Tibial artery (tissue), 4 donors: ENCODE measurements at regions not wholly inside any gene's neighbourhood (a gene's known extent, or its start where the extent isn't known, plus 50 kb on each side); places are given as distances from the start of the nearest gene placed in this dataset.

Experiments
- DNase-seq, 2 donors: peaks; one replicate each; pipeline ENCODE4 v3.0.0-alpha.2; 2019
- H3K27ac ChIP-seq, 2 donors: fragments of 200-600 bp; sonication (generic) in 1 of 2; 1 replicate in 1 of 2; 2 replicates in 1 of 2; pipeline ENCODE4 v1.5.1; 2018 to 2019; ENCODE audit warnings: mild to moderate bottlenecking in 1 of 2
- H3K27me3 ChIP-seq, 2 donors: fragments of 200-600 bp; sonication (generic) in 1 of 2; one replicate each; pipeline versions ENCODE4 v1.5.1 to v1.6.0; 2016 to 2019
- H3K36me3 ChIP-seq, 3 donors: fragments of 200-600 bp; sonication (generic) in 2 of 3; one replicate each; pipeline ENCODE4 v1.5.1; 2016 to 2019; ENCODE audit warnings: mild to moderate bottlenecking in 2 of 3
- H3K4me1 ChIP-seq, 4 donors: fragments of 200-600 bp; sonication (generic) in 2 of 4; 1 replicate in 3 of 4; 2 replicates in 1 of 4; pipeline ENCODE4 v1.5.1; 2016 to 2019
- H3K4me3 ChIP-seq, 2 donors: fragments of 200-600 bp; sonication (generic) in 1 of 2; 1 replicate in 1 of 2; 2 replicates in 1 of 2; pipeline ENCODE4 v1.5.1; 2018 to 2019; ENCODE audit warnings: mild to moderate bottlenecking in 2 of 2
- H3K9me3 ChIP-seq, 3 donors: fragments of 200-600 bp; sonication (generic) in 1 of 3; one replicate each; pipeline ENCODE4 v1.5.1; 2016 to 2019
- CTCF ChIP-seq, 2 experiments: fragments of 200-600 bp in 1 of 2; fragments of 450-650 bp in 1 of 2; IDR thresholded peaks; one replicate each; pipeline ENCODE4 v1.5.1; 2017 to 2019; ENCODE audit warnings: antibody characterized with exemption in 2 of 2, mild to moderate bottlenecking in 1 of 2, moderate library complexity in 1 of 2
- intact Hi-C: fragments of 100-400 bp; cut with DNase I; formaldehyde crosslinking; loops from one replicate; pipeline ENCODE4 v1.15.0; 2023; ENCODE audit warnings: low total_unique reads

DNA sequence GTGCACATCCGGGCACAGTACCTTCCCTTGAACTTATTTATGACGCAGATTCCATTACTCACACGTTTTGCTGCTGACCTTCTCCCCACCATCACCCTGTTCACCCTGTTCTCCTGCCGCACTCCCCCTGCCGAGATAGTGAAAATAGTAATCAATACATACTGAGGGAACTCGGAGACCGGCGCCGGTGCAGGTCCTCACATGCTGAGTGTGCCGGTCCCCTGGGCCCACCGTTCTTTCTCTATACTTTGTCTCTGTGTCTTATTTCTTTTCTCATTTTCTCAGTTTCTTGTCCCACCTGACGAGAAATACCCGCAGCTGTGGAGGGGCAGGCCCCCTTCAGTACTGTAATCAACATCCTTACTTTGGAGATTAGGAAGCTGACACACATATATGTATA, 1337.1 kb upstream of the PABPC4L start:
- Histone ChIP-seq H3K4me1 (no peaks in the 10 kb centered on the region), H3K4me3 (no peak overlapping the region), H3K9me3 (no peaks in the 10 kb centered on the region), H3K27ac (no peak overlapping the region), H3K27me3 (no peaks in the 10 kb centered on the region), H3K36me3 (no peaks in the 10 kb centered on the region)
- no peak for DNase-seq
- intact Hi-C loops = no loop called here
- TF ChIP-seq CTCF (IDR thresholded peaks at IDR 0.05) = no peak

GRCh38 chr4:135533053-135533452, 1331.5 kb upstream of the PABPC4L start:
- Histone ChIP-seq H3K27ac (no peak overlapping the region), H3K4me3 (no peak overlapping the region), H3K27me3 (no peaks in the 10 kb centered on the region), H3K36me3 (no peaks in the 10 kb centered on the region), H3K4me1 (no peaks in the 10 kb centered on the region), H3K9me3 (no peaks in the 10 kb centered on the region)
- intact Hi-C loops = no loop called here
- DNase-seq = no peak
- TF ChIP-seq CTCF (IDR thresholded peaks at IDR 0.05) = no peak

GRCh38 chr4:135532132-135532531, 1330.5 kb upstream of the PABPC4L start:
- intact Hi-C loops = no loop called here
- H3K9me3 ChIP-seq = no peaks in the 10 kb centered on the region
- H3K27me3 ChIP-seq = no peaks in the 10 kb centered on the region
- DNase-seq = no peak
- H3K27ac ChIP-seq = no peak overlapping the region
- H3K4me3 ChIP-seq = no peak overlapping the region
- no peaks in the 10 kb centered on the region for H3K36me3 ChIP-seq
- H3K4me1 ChIP-seq = no peaks in the 10 kb centered on the region
- TF ChIP-seq CTCF (IDR thresholded peaks at IDR 0.05) = no peak

GRCh38 chr4:135515295-135515694, 1313.7 kb upstream of the PABPC4L start:
- H3K4me3 ChIP-seq = no peak overlapping the region
- H3K36me3 ChIP-seq = no peaks in the 10 kb centered on the region
- no peaks in the 10 kb centered on the region for H3K27me3 ChIP-seq
- no peak for TF ChIP-seq CTCF (IDR thresholded peaks at IDR 0.05)
- intact Hi-C loops = no loop called here
- H3K27ac ChIP-seq = no peak overlapping the region
- H3K4me1 ChIP-seq = no peaks in the 10 kb centered on the region
- H3K9me3 ChIP-seq = no peaks in the 10 kb centered on the region
- DNase-seq = no peak

DNA sequence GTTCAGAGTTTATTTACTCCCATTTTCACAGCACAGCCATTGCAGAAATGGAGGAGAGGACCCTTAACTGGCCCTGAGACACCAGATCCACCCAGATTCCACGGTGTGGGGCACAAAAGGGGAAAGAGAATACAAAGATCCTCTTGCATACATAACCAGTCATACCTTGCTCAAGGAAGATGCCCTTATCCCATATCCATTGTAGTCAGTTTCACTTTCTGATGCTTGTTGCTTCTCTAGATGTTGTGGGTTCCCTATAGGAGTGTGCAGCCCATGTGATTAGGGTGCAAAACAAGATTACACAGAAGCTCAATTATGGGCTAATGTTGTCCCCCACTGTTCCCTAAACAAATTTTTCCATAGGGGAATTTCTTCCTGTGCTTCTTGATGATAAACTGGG, 1309.0 kb upstream of the PABPC4L start:
- no peak for DNase-seq
- TF ChIP-seq CTCF (IDR thresholded peaks at IDR 0.05) = no peak
- Histone ChIP-seq H3K27me3 (no peaks in the 10 kb centered on the region), H3K9me3 (no peaks in the 10 kb centered on the region), H3K4me3 (no peak overlapping the region), H3K27ac (no peak overlapping the region), H3K4me1 (no peaks in the 10 kb centered on the region), H3K36me3 (no peaks in the 10 kb centered on the region)
- intact Hi-C loops = no loop called here

DNA sequence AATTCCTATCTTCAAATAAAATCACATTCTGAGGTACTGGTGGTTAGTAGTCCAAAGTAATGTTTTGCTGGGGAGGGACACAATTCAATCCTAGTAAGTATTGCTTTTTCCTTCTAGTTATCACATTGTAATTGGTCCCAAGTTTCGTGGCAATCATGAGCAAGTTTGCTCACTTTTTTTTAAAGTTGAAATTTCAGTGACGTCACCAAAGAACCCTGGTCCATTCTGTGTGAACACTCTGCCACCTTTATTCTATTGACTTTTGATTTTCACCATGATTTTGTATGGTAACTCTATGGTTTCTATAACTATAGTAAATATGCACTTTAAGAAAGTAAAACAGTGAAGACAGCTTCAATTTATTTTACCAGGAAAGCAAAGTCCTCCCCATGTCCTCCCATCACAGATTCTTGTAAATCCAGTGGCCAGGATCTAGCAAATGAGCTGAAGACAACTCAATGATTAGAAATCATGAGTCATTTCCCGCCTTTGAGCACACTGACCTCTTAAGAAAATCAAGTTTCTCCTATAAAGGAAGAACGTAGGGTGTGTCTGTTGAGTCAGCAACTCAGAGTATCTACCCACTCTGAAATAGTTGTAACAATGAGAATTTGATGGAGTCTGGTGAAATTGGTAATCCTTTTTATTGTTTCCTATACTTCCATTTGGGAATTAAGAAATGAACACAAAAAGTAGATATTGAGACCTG, 1306.6 kb upstream of the PABPC4L start:
- intact Hi-C loops = no loop called here
- Histone ChIP-seq H3K36me3 (no peaks in the 10 kb centered on the region), H3K27me3 (no peaks in the 10 kb centered on the region), H3K9me3 (no peaks in the 10 kb centered on the region), H3K27ac (no peak overlapping the region), H3K4me1 (no peaks in the 10 kb centered on the region), H3K4me3 (no peak overlapping the region)
- TF ChIP-seq CTCF (IDR thresholded peaks at IDR 0.05) = no peak
- no peak for DNase-seq
